C4-2B (cell line): ENCODE measurements at regions not wholly inside any gene's neighbourhood (a gene's known extent, or its start where the extent isn't known, plus 50 kb on each side); places are given as distances from the start of the nearest gene placed in this dataset.
A peak's percentile ranks its signal among the peaks of the same experiment; 100 is the strongest.

ENCODE experiments used
- H3K27ac ChIP-seq: fragments of 450-650 bp; 2 replicates; pipeline ENCODE4 v1.5.1; 2017
- CTCF ChIP-seq: fragments of 450-650 bp; conservative IDR thresholded peaks from 2 replicates; pipeline ENCODE4 v1.5.1; 2017; ENCODE audit warnings: mild to moderate bottlenecking
- ZFX ChIP-seq: fragments of 450-650 bp; IDR thresholded peaks from 2 replicates; pipeline ENCODE4 v1.6.1; 2017

DNA sequence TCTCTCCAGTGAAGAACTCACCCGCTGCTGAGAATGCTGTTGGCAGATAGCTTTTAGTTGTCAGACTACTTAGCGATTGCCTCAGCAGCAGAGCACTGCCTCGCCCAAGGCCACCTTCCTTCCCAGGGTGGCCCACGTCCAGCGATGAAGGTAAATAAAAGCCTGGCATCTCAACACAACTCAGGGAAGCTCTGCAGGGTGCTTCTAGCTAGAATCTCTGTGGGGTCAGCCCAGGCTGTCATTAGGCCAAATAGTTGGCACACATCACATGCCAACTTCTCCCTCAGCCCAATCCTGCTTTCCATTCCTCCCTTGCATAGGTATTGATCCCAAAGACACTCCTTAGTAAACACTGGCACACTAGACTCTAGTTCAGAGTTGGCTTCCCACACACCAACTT lies 368.1 kb upstream of the TMTC1 start:
- H3K27ac ChIP-seq = 0 out of 2 replicates have a peak overlapping the region, but pooled peaks have one; percentile 23
- TF ChIP-seq ZFX (no peak), CTCF (no peak)

GRCh38 chr12:30146561-30146960 lies 362.8 kb upstream of the TMTC1 start:
- H3K27ac ChIP-seq = no peak overlapping the region
- no peak for TF ChIP-seq ZFX
- no peak for TF ChIP-seq CTCF

- no peak overlapping the region for H3K27ac ChIP-seq
- TF ChIP-seq ZFX (no peak), CTCF (no peak)
Measured at GRCh38 chr12:30145684-30146032, 361.9 kb upstream of the TMTC1 start.

DNA sequence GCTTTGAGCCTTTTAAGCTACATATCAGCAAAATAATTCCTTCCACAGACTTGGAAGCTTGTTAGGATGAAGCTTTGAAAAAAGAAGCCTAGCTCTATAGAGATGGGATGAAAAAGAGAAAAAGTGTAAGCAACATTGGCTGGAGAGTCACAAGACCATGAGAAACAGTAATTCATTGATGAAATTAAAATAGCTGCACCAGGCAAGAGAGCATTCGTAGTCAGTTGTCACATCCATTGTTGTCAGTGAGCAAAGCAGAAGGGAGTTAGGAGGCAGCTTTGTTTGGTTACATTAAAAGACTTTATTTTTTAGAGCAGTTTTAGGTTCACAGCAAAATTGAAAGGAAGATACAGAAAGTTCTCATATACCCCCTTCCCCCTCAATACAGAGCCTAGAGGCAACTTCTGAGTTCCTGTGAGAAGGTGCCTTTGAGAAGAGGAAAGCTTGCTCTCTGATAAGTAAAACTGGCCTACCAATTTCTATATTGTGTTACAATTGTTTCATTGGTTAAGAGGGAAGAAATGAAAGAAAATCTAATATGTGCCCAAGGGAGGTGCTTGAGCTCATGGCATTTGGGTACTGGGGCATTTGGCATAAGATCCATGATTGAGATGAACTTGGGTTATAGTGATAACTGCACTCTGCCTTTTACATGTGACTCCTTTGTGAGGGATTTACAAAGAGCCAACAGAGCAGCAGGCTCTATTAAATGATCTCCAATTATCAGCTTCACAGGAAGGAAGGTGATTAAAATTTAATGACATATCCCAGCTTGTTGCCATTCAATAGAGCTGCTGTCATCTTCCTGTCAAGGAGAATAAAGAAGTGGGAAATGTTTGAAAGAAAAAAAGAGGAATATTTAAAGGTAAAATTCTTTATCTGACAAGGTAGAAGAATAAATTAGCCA lies 361.3 kb upstream of the TMTC1 start:
- TF ChIP-seq CTCF = no peak
- TF ChIP-seq ZFX = no peak
- H3K27ac ChIP-seq = no peak overlapping the region

- no peak overlapping the region for H3K27ac ChIP-seq
- TF ChIP-seq CTCF (no peak), ZFX (no peak)
Measured at GRCh38 chr12:30142301-30142700, 358.6 kb upstream of the TMTC1 start.

DNA sequence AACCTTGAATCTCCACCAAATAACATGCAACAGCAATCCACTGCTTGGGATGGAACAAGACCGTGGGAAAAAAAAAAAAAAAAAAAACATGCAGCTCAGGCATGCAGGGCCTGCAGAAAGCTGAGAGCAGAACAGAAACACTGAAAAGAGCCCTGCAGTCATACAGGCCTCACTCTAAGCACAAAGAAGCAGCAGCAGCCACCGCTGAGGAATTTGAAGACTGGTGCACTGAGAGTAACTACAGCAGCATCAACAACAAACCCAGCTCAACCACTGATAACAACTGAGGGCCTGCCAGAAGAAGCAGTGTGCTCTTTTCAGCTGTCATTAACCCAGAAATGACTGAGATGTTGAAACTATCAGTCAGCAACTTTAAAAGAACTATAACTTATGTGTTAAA lies 354.7 kb upstream of the TMTC1 start:
- no peak overlapping the region for H3K27ac ChIP-seq
- TF ChIP-seq ZFX (no peak), CTCF (no peak)

- no peak for TF ChIP-seq ZFX
- TF ChIP-seq CTCF = no peak
- H3K27ac ChIP-seq = no peak overlapping the region
Measured at GRCh38 chr12:30136696-30137095, 353.0 kb upstream of the TMTC1 start.
